NCI-H526 (cell line): ENCODE measurements at regions not wholly inside any gene's neighbourhood (a gene's known extent, or its start where the extent isn't known, plus 50 kb on each side); places are given as distances from the start of the nearest gene placed in this dataset.
A peak's percentile ranks its signal among the peaks of the same experiment; 100 is the strongest.
"Not testable (repeated sequence)": the region's sequence is repeated elsewhere in the genome, so short reads cannot be mapped to it uniquely, and the experiment has no call there.

Experiments used
- DNase-seq, 2 experiments: peaks; one replicate each; lab custom pipeline; 2025; lab: John Stamatoyannopoulos, UW

GRCh38 chr7:17440025-17440784 is 141.8 kb downstream of the AHR start:
- not testable (repeated sequence) for DNase-seq

- DNase-seq, result no peak
Observed at GRCh38 chr7:17440831-17441230, 142.4 kb downstream of the AHR start.

GRCh38 chr7:17441557-17441956 is 143.1 kb downstream of the AHR start:
- DNase-seq, result no peak

GRCh38 chr7:17444151-17444550 is 145.7 kb downstream of the AHR start:
- no peak for DNase-seq

GRCh38 chr7:17444673-17445072 is 146.2 kb downstream of the AHR start:
- DNase-seq, result no peak

GRCh38 chr7:17446340-17446739 is 147.9 kb downstream of the AHR start:
- peak in 1 of 2 experiments; percentile 12 for DNase-seq

- DNase-seq, result no peak
Observed at GRCh38 chr7:17447728-17448478, 149.5 kb downstream of the AHR start.

GRCh38 chr7:17448479-17449423 is 150.3 kb downstream of the AHR start:
- DNase-seq, result no peak

GRCh38 chr7:17456541-17456940 is 158.1 kb downstream of the AHR start:
- no peak for DNase-seq

GRCh38 chr7:17460001-17460400 is 161.5 kb downstream of the AHR start:
- no peak for DNase-seq

GRCh38 chr7:17460665-17461064 is 162.2 kb downstream of the AHR start:
- DNase-seq, result no peak

GRCh38 chr7:17462131-17462631 is 163.7 kb downstream of the AHR start:
- DNase-seq, result no peak

- DNase-seq, result no peak
Observed at GRCh38 chr7:17463511-17464085, 165.1 kb downstream of the AHR start.

- DNase-seq, result no peak
Observed at GRCh38 chr7:17466216-17466615, 167.8 kb downstream of the AHR start.

GRCh38 chr7:17467386-17467945 is 169.0 kb downstream of the AHR start:
- no peak for DNase-seq

- DNase-seq, result no peak
Observed at GRCh38 chr7:17471325-17471724, 172.9 kb downstream of the AHR start.

- no peak for DNase-seq
Observed at GRCh38 chr7:17472518-17472917, 174.1 kb downstream of the AHR start.

- no peak for DNase-seq
Observed at GRCh38 chr7:17472939-17473338, 174.5 kb downstream of the AHR start.

- peak in 1 of 2 experiments; percentile 7 for DNase-seq
Observed at GRCh38 chr7:17474724-17475344, 176.4 kb downstream of the AHR start.

- DNase-seq, result no peak
Observed at GRCh38 chr7:17477182-17477581, 178.7 kb downstream of the AHR start.

- no peak for DNase-seq
Observed at GRCh38 chr7:17481118-17481517, 182.7 kb downstream of the AHR start.
